Neural progenitor cell (in vitro differentiated cells): ENCODE measurements at regions not wholly inside any gene's neighbourhood (a gene's known extent, or its start where the extent isn't known, plus 50 kb on each side); places are given as distances from the start of the nearest gene placed in this dataset.

Experiments
- DNase-seq: peaks from one replicate; pipeline ENCODE4 v3.0.0-alpha.2; 2016; ENCODE audit warnings: low spot score
- H2AFZ ChIP-seq: fragments of 200-600 bp; sonication (generic); replicated peaks from 2 replicates; pipeline ENCODE4 v1.6.1; 2016; ENCODE audit warnings: antibody characterized with exemption
- H3F3A ChIP-seq: fragments of 200-600 bp; sonication (generic); 2 replicates; pipeline ENCODE4 v1.6.1; 2016; ENCODE audit warnings: antibody characterized with exemption, low read depth
- H3K27ac ChIP-seq: fragments of 200-600 bp; sonication (generic); 2 replicates; pipeline ENCODE4 v1.5.1; 2016; ENCODE audit warnings: mild to moderate bottlenecking
- H3K27me3 ChIP-seq: fragments of 200-600 bp; sonication (generic); 2 replicates; pipeline ENCODE4 v1.6.1; 2016; ENCODE audit warnings: mild to moderate bottlenecking, moderate library complexity
- H3K36me3 ChIP-seq: fragments of 200-600 bp; sonication (generic); 2 replicates; pipeline ENCODE4 v1.5.1; 2016
- H3K4me1 ChIP-seq: fragments of 200-600 bp; sonication (generic); 2 replicates; pipeline ENCODE4 v1.6.1; 2016; ENCODE audit warnings: mixed run types
- H3K4me2 ChIP-seq: fragments of 200-600 bp; sonication (generic); 2 replicates; pipeline ENCODE4 v1.6.1; 2016
- H3K4me3 ChIP-seq: fragments of 200-600 bp; sonication (generic); 2 replicates; pipeline ENCODE4 v1.5.1; 2016
- H3K79me2 ChIP-seq: fragments of 200-600 bp; sonication (generic); 2 replicates; pipeline ENCODE4 v1.6.1; 2016; ENCODE audit warnings: low read depth
- H3K9ac ChIP-seq: fragments of 200-600 bp; sonication (generic); 2 replicates; pipeline ENCODE4 v1.6.1; 2016
- H3K9me3 ChIP-seq: fragments of 200-600 bp; sonication (generic); 2 replicates; pipeline ENCODE4 v1.5.1; 2016; ENCODE audit warnings: low read depth
- H4K20me1 ChIP-seq: fragments of 200-600 bp; sonication (generic); 2 replicates; pipeline ENCODE4 v1.6.1; 2016; ENCODE audit warnings: low read depth
- H3K27ac Mint-ChIP-seq: 3 replicates; pipeline ENCODE4 v1.8.0; 2021; ENCODE audit warnings: mixed read lengths
- H3K27me3 Mint-ChIP-seq: 2 replicates; pipeline ENCODE4 v1.8.0; 2022; ENCODE audit warnings: low read depth, mild to moderate bottlenecking, inconsistent platforms, moderate library complexity, mixed read lengths; ENCODE audit not compliant: insufficient read depth
- H3K36me3 Mint-ChIP-seq: 3 replicates; pipeline ENCODE4 v1.8.0; 2021; ENCODE audit warnings: mixed read lengths
- H3K4me1 Mint-ChIP-seq: 3 replicates; pipeline ENCODE4 v1.8.0; 2021; ENCODE audit warnings: mixed read lengths
- H3K4me3 Mint-ChIP-seq: 3 replicates; pipeline ENCODE4 v1.8.0; 2021; ENCODE audit warnings: mild to moderate bottlenecking, moderate library complexity, mixed read lengths
- H3K9me3 Mint-ChIP-seq: 3 replicates; pipeline ENCODE4 v1.8.0; 2020; ENCODE audit warnings: mixed read lengths
- CTCF ChIP-seq: fragments of 200-600 bp; sonication (generic); IDR thresholded peaks from 2 replicates; pipeline ENCODE4 v1.5.1; 2017; ENCODE audit warnings: antibody characterized with exemption, mild to moderate bottlenecking
- EZH2 ChIP-seq: fragments of 200-600 bp; sonication (generic); IDR thresholded peaks from 2 replicates; pipeline ENCODE4 v1.6.1; 2017; ENCODE audit warnings: antibody characterized with exemption, mild to moderate bottlenecking, moderate library complexity
- EZH2phosphoT487 ChIP-seq: fragments of 200-600 bp; sonication (generic); IDR thresholded peaks from 2 replicates; pipeline ENCODE4 v1.6.1; 2017; ENCODE audit warnings: antibody characterized with exemption

- Histone ChIP-seq H3K9ac (no peak overlapping the region), H3K27ac (no peak overlapping the region), H2AFZ (no peak overlapping the region), H3K4me3 (no peak overlapping the region), H3K27me3 (no peaks in the 10 kb centered on the region), H3K4me2 (no peak overlapping the region), H3K79me2 (no peaks in the 10 kb centered on the region), H3F3A (no peaks in the 10 kb centered on the region), H3K4me1 (peaks cover 12% of the 10 kb centered on the region), H4K20me1 (no peaks in the 10 kb centered on the region), H3K36me3 (no peaks in the 10 kb centered on the region), H3K9me3 (no peaks in the 10 kb centered on the region)
- DNase-seq: peak; percentile 81
- peaks cover 4% of the 10 kb centered on the region for H3K27me3 Mint-ChIP-seq
- H3K27ac Mint-ChIP-seq: no peak overlapping the region
- H3K4me3 Mint-ChIP-seq: no peak overlapping the region
- no peaks in the 10 kb centered on the region for H3K4me1 Mint-ChIP-seq
- H3K36me3 Mint-ChIP-seq: peaks cover 3% of the 10 kb centered on the region
- no peaks in the 10 kb centered on the region for H3K9me3 Mint-ChIP-seq
- no peak for TF ChIP-seq EZH2
- TF ChIP-seq EZH2phosphoT487: no peak
- TF ChIP-seq CTCF: peak; percentile 92
Observed at GRCh38 chr7:65307651-65308299, 65.9 kb upstream of the ZNF92 start.

DNA sequence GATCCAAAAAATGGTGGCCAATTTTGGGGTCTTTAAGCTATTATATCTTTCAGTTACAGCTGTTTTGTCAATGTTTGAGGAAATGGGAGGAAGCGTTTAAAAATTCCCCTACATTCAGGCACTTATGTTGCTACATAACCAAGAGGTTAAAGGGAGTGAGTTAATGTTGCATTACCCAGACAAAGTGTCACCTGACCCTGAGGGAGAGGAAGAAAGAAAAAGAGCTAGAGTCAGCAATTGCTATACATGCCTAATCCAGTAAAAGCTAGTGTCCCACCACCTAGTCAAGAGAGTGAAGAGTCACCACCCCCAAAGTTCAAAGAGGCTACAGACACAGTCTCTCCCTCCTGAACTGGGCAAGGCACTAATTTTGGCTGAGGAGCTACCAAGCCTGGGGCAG is 69.5 kb upstream of the ZNF92 start:
- peaks cover 12% of the 10 kb centered on the region for H3K4me1 ChIP-seq
- H3K79me2 ChIP-seq: peaks cover 4% of the 10 kb centered on the region
- H3K27ac Mint-ChIP-seq: no peak overlapping the region

GRCh38 chr7:65302883-65303282 is 70.8 kb upstream of the ZNF92 start:
- H3K9ac ChIP-seq: no peak overlapping the region
- TF ChIP-seq EZH2 (no peak), EZH2phosphoT487 (no peak), CTCF (no peak)
- H3K9me3 ChIP-seq: no peaks in the 10 kb centered on the region
- DNase-seq: no peak
- H3K27ac Mint-ChIP-seq: no peak overlapping the region
- peaks cover 3% of the 10 kb centered on the region for H3K36me3 Mint-ChIP-seq
- no peaks in the 10 kb centered on the region for H4K20me1 ChIP-seq
- no peak overlapping the region for H3K4me2 ChIP-seq
- H3K4me1 Mint-ChIP-seq: no peaks in the 10 kb centered on the region
- no peaks in the 10 kb centered on the region for H3K9me3 Mint-ChIP-seq
- H2AFZ ChIP-seq: no peak overlapping the region
- peaks cover 12% of the 10 kb centered on the region for H3K4me1 ChIP-seq
- peaks cover 3% of the 10 kb centered on the region for H3K27me3 Mint-ChIP-seq
- peaks cover 4% of the 10 kb centered on the region for H3K79me2 ChIP-seq
- H3K4me3 ChIP-seq: no peak overlapping the region
- no peaks in the 10 kb centered on the region for H3K27me3 ChIP-seq
- no peaks in the 10 kb centered on the region for H3K36me3 ChIP-seq
- H3F3A ChIP-seq: no peaks in the 10 kb centered on the region
- no peak overlapping the region for H3K4me3 Mint-ChIP-seq
- H3K27ac ChIP-seq: no peak overlapping the region

More for the DNA sequence above, 69.5 kb upstream of the ZNF92 start:
- H3K4me2 ChIP-seq: no peak overlapping the region
- H2AFZ ChIP-seq: no peak overlapping the region
- H3K9ac ChIP-seq: no peak overlapping the region
- DNase-seq: no peak
- H3K36me3 Mint-ChIP-seq: peaks cover 3% of the 10 kb centered on the region
- no peaks in the 10 kb centered on the region for H3K9me3 ChIP-seq
- no peak overlapping the region for H3K4me3 Mint-ChIP-seq
- H3K27me3 ChIP-seq: no peaks in the 10 kb centered on the region
- TF ChIP-seq EZH2 (no peak), EZH2phosphoT487 (no peak), CTCF (no peak)
- H3K27me3 Mint-ChIP-seq: peaks cover 3% of the 10 kb centered on the region
- H4K20me1 ChIP-seq: no peaks in the 10 kb centered on the region
- H3K4me3 ChIP-seq: no peak overlapping the region
- H3F3A ChIP-seq: no peaks in the 10 kb centered on the region
- H3K27ac ChIP-seq: no peak overlapping the region
- H3K4me1 Mint-ChIP-seq: no peaks in the 10 kb centered on the region
- no peaks in the 10 kb centered on the region for H3K36me3 ChIP-seq
- no peaks in the 10 kb centered on the region for H3K9me3 Mint-ChIP-seq
